Suprapubic skin (tissue), 4 donors: ENCODE measurements at regions not wholly inside any gene's neighbourhood (a gene's known extent, or its start where the extent isn't known, plus 50 kb on each side); places are given as distances from the start of the nearest gene placed in this dataset.

Experiments
- DNase-seq, 2 donors: peaks; one replicate each; pipeline ENCODE4 v3.0.0-alpha.2; 2019; ENCODE audit warnings: low spot score in 2 of 2
- H3K27ac ChIP-seq: fragments of 200-600 bp; sonication (generic); one replicate; pipeline ENCODE4 v1.5.1; 2019
- H3K27me3 ChIP-seq: fragments of 200-600 bp; sonication (generic); one replicate; pipeline ENCODE4 v1.5.1; 2019
- H3K36me3 ChIP-seq: fragments of 200-600 bp; sonication (generic); one replicate; pipeline ENCODE4 v1.5.1; 2019
- H3K4me1 ChIP-seq: fragments of 200-600 bp; sonication (generic); one replicate; pipeline ENCODE4 v1.5.1; 2019
- H3K4me3 ChIP-seq: fragments of 200-600 bp; sonication (generic); one replicate; pipeline ENCODE4 v1.5.1; 2019; ENCODE audit warnings: mild to moderate bottlenecking
- H3K9me3 ChIP-seq: fragments of 200-600 bp; sonication (generic); one replicate; pipeline ENCODE4 v1.5.1; 2019
- EP300 ChIP-seq: sonication (generic); formaldehyde crosslinking; IDR thresholded peaks from one replicate; pipeline ENCODE4 v1.6.1; 2017; ENCODE audit warnings: antibody characterized with exemption
- POLR2A ChIP-seq, 2 donors: fragments of 450-650 bp; IDR thresholded peaks; one replicate each; pipeline ENCODE4 v1.6.1; 2017; ENCODE audit warnings: antibody characterized with exemption in 2 of 2, mild to moderate bottlenecking in 2 of 2, moderate library complexity in 2 of 2
- POLR2AphosphoS5 ChIP-seq, 3 donors: sonication (generic); formaldehyde crosslinking; IDR thresholded peaks; one replicate each; pipeline ENCODE4 v1.6.1; 2017; ENCODE audit warnings: antibody characterized with exemption in 3 of 3
- WGBS: methylation state at CpG from one replicate; pipeline ENCODE4 v1.1.5; 2018; 5-methylcytosine and 5-hydroxymethylcytosine counted together
- TF ChIP-seq, protein P1 (sequence below), 2 donors: fragments of 200-600 bp in 1 of 2; fragments of 450-650 bp in 1 of 2; sonication (generic) in 1 of 2; IDR thresholded peaks; one replicate each; pipeline ENCODE4 v1.5.1; 2016 to 2019; ENCODE audit warnings: antibody characterized with exemption in 2 of 2, mild to moderate bottlenecking in 1 of 2, moderate library complexity in 1 of 2

DNA sequence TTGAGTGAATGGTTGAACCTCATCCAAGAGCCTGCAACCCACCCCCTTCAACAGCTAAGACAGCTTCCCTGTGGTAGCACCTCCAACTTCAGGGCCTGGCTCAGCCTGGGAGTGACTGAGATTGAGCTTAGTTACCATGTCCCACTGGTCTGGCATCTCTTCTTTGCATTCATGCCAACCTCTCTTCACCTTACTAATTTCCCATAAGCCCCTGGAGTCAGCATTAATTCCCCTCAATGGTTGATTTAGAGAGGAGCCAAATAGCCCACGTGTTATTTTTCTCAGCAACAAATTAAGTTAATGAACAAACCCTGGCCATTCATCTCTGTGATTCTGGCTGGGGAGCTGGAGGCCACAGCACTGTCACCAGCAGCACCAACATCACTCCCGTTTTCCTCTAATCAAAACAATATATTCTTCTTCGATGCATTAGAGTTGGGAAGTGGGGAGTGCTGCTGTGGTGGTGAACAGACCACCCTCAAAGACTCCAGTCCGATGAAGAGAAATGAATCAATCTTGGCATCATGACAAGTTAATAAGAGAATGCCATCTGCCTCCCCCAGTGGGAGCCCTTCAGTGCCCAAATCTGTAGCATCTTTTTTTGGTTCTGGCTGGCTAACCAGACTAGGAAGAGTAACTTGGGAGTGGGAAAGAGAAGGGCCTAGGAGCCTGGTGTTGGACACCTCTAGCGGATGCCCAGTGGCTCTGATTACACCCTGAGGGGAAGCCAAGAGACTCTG lies 83.2 kb upstream of the ADRA1D start:
- H3K27me3 ChIP-seq: no peaks in the 10 kb centered on the region
- DNase-seq: no peak
- 79% methylated on average over 5 of the region's 5 CpGs for WGBS
- H3K36me3 ChIP-seq: no peaks in the 10 kb centered on the region
- no peaks in the 10 kb centered on the region for H3K4me1 ChIP-seq
- TF ChIP-seq EP300 (no peak), POLR2AphosphoS5 (IDR thresholded peaks at IDR 0.05) (no peak)
- TF ChIP-seq, protein P1, sequence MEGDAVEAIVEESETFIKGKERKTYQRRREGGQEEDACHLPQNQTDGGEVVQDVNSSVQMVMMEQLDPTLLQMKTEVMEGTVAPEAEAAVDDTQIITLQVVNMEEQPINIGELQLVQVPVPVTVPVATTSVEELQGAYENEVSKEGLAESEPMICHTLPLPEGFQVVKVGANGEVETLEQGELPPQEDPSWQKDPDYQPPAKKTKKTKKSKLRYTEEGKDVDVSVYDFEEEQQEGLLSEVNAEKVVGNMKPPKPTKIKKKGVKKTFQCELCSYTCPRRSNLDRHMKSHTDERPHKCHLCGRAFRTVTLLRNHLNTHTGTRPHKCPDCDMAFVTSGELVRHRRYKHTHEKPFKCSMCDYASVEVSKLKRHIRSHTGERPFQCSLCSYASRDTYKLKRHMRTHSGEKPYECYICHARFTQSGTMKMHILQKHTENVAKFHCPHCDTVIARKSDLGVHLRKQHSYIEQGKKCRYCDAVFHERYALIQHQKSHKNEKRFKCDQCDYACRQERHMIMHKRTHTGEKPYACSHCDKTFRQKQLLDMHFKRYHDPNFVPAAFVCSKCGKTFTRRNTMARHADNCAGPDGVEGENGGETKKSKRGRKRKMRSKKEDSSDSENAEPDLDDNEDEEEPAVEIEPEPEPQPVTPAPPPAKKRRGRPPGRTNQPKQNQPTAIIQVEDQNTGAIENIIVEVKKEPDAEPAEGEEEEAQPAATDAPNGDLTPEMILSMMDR (IDR thresholded peaks at IDR 0.05): no peak
- H3K9me3 ChIP-seq: no peaks in the 10 kb centered on the region
- no peak overlapping the region for H3K4me3 ChIP-seq
- H3K27ac ChIP-seq: no peak overlapping the region

DNA sequence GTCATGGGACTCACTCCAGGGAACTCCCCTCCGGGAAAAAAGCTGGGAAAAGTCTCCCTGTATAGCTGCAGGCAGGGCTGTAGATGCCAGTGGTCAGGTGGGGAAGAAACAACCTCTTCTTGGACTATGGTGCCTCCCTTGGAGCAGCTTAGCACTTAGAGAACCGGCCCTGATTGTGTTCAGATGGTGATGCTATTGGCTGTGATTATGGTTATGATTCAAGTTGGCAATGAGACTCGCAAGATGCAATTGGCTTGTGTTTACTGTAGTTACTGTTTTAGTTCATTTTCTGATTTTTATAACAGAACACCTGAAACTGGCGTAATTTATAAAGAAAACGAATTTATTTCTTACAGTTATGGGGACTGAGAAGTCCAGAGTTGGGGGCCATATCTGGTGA lies 80.9 kb upstream of the ADRA1D start:
- WGBS: 72% methylated on average over 5 of the region's 5 CpGs
- H3K9me3 ChIP-seq: no peaks in the 10 kb centered on the region
- H3K4me1 ChIP-seq: no peaks in the 10 kb centered on the region
- H3K27ac ChIP-seq: no peak overlapping the region
- TF ChIP-seq POLR2A (IDR thresholded peaks at IDR 0.05) (no peak), EP300 (no peak), POLR2AphosphoS5 (IDR thresholded peaks at IDR 0.05) (no peak)
- TF ChIP-seq, protein P1 (IDR thresholded peaks at IDR 0.05): no peak
- no peak overlapping the region for H3K4me3 ChIP-seq
- no peaks in the 10 kb centered on the region for H3K36me3 ChIP-seq
- no peaks in the 10 kb centered on the region for H3K27me3 ChIP-seq
- no peak for DNase-seq

DNA sequence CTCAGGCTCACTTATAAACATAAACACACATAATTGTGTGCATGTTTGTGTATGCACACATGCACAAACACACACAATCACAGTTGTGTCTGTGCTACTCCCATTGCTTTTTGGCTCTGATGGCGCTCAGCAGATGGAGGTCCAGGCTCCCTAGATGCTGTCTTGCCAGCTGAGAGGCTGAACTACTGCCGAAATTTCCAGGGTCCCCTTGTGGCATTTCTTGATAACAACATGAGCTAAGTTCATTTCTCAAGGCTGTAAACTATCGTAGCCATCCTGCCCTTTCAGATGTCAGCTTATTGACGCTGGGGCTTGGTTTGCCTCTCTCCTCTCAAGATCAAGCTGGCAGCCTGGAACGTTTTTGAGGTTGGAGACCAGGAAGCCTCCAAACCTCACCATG lies 80.1 kb upstream of the ADRA1D start:
- H3K4me3 ChIP-seq: no peak overlapping the region
- H3K27ac ChIP-seq: no peak overlapping the region
- no peaks in the 10 kb centered on the region for H3K27me3 ChIP-seq
- DNase-seq: no peak
- 69% methylated on average over 5 of the region's 5 CpGs for WGBS
- no peaks in the 10 kb centered on the region for H3K4me1 ChIP-seq
- no peaks in the 10 kb centered on the region for H3K9me3 ChIP-seq
- no peak for TF ChIP-seq POLR2A (IDR thresholded peaks at IDR 0.05)
- TF ChIP-seq, protein P1 (IDR thresholded peaks at IDR 0.05): no peak
- TF ChIP-seq EP300: no peak
- no peak for TF ChIP-seq POLR2AphosphoS5 (IDR thresholded peaks at IDR 0.05)
- H3K36me3 ChIP-seq: no peaks in the 10 kb centered on the region

DNA sequence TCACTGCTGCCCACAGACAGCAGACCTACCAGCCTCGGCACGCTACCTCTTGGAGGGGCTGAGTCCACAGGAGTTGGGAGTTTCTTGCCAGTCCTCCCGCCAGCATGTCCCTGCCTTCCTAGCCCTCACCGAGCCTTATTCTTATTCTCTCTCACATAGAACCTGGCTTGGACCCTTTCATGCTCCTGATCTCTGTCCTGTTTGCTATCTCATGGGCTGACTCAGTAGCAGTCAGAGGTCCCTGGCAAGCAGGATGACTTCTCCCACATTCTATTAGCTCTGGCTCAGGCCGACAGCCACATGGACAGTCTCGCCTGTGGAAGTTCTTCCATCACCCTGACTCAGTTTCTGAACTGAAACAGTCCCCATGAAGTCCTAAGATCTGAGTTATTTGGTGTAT lies 79.5 kb upstream of the ADRA1D start:
- 89% methylated on average over 6 of the region's 6 CpGs for WGBS
- no peaks in the 10 kb centered on the region for H3K4me1 ChIP-seq
- no peaks in the 10 kb centered on the region for H3K36me3 ChIP-seq
- no peaks in the 10 kb centered on the region for H3K9me3 ChIP-seq
- no peak overlapping the region for H3K4me3 ChIP-seq
- DNase-seq: no peak
- no peaks in the 10 kb centered on the region for H3K27me3 ChIP-seq
- H3K27ac ChIP-seq: no peak overlapping the region
- TF ChIP-seq, protein P1 (IDR thresholded peaks at IDR 0.05): no peak
- TF ChIP-seq EP300 (no peak), POLR2A (IDR thresholded peaks at IDR 0.05) (no peak)

DNA sequence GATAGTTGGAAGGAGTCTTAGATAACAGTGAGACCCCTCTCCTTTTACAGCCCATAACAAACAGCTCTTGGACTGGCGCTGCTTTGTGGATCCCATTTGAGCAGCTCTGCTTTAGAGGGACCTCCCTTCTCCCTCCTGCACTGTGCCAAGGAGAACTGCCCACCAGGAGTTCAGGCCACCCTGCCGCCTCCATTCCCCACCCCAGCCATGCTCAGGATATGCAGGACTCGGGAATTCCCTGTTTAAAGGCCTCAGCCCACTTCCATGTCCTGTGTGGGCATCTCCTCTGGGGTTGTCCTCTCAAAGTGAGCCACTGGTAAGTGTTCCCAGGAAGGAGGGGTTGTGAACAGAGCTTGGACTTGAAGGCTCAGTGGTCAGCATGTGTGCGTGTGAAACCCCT lies 78.9 kb upstream of the ADRA1D start:
- no peak overlapping the region for H3K4me3 ChIP-seq
- no peak for TF ChIP-seq POLR2AphosphoS5 (IDR thresholded peaks at IDR 0.05)
- no peak for TF ChIP-seq POLR2A (IDR thresholded peaks at IDR 0.05)
- TF ChIP-seq EP300: no peak
- TF ChIP-seq, protein P1 (IDR thresholded peaks at IDR 0.05): no peak
- no peaks in the 10 kb centered on the region for H3K9me3 ChIP-seq
- DNase-seq: no peak
- H3K27ac ChIP-seq: no peak overlapping the region
- no peaks in the 10 kb centered on the region for H3K36me3 ChIP-seq
- WGBS: 78% methylated on average over 4 of the region's 4 CpGs
- H3K4me1 ChIP-seq: no peaks in the 10 kb centered on the region
- H3K27me3 ChIP-seq: no peaks in the 10 kb centered on the region
